Endothelial cell of umbilical vein (primary cell): ENCODE measurements at regions not wholly inside any gene's neighbourhood (a gene's known extent, or its start where the extent isn't known, plus 50 kb on each side); places are given as distances from the start of the nearest gene placed in this dataset.

Experiments
- BruUV-seq: library from RNA; stranded (reverse); fragments of 400-500 nt; replicated peaks from 2 replicates; lab custom pipeline; 2021; lab: Mats Ljungman, UMichigan
- CTCF ChIA-PET: fragments of 300-600, 350-600 bp; sonication (Branson Sonifier 250); formaldehyde crosslinking; loops from one replicate; lab custom pipeline; 2021; ENCODE audit warnings: antibody characterized with exemption, inconsistent platforms; lab: Charles Lee
- POLR2A ChIA-PET: fragments of 300-600, 350-600 bp; sonication (Branson Sonifier 250); formaldehyde crosslinking; loops from one replicate; lab custom pipeline; 2021; ENCODE audit warnings: antibody characterized with exemption, inconsistent platforms; lab: Charles Lee
- DNase-seq: peaks from one replicate; pipeline ENCODE4 v3.0.0-alpha.2; 2011; ENCODE audit warnings: low read depth, low spot score
- FAIRE-seq: peaks from 2 replicates; lab custom pipeline; 2011; peaks lifted over from hg19 to GRCh38; lab: Jason Lieb, UNC
- H2AFZ ChIP-seq: 2 replicates; pipeline ENCODE4 v1.6.0; 2012; ENCODE audit warnings: low read depth, low read length, control low read depth, inconsistent platforms
- H3K27ac ChIP-seq: 2 replicates; pipeline ENCODE4 v1.5.1; 2011; ENCODE audit warnings: low read depth, mild to moderate bottlenecking, control low read depth, low read length, moderate library complexity; ENCODE audit not compliant: insufficient read depth
- H3K27me3 ChIP-seq, 2 experiments: 2 replicates each; pipeline versions ENCODE4 v1.6.0 to v1.6.1; 2011; ENCODE audit warnings: low read length in 2 of 2, mixed read lengths in 1 of 2; ENCODE audit not compliant: control insufficient read depth in 2 of 2, insufficient read depth in 2 of 2
- H3K36me3 ChIP-seq, 2 experiments: 2 replicates in 1 of 2; 3 replicates in 1 of 2; pipeline ENCODE4 v1.5.1; 2011; ENCODE audit warnings: low read length in 2 of 2, mild to moderate bottlenecking in 1 of 2, moderate library complexity in 1 of 2; ENCODE audit not compliant: control insufficient read depth in 2 of 2, insufficient read depth in 2 of 2; ENCODE audit errors: extremely low read depth in 1 of 2
- H3K4me1 ChIP-seq: 3 replicates; pipeline ENCODE4 v1.5.1; 2011; ENCODE audit warnings: mild to moderate bottlenecking, low read length; ENCODE audit not compliant: control insufficient read depth, insufficient read depth; ENCODE audit errors: extremely low read depth
- H3K4me2 ChIP-seq: 2 replicates; pipeline ENCODE4 v1.6.1; 2011; ENCODE audit warnings: low read length, control low read depth, mixed read lengths; ENCODE audit not compliant: insufficient read depth
- H3K4me3 ChIP-seq, 3 experiments: fragments of 200-600 bp in 1 of 3; sonication (generic), shearing (Covaris generic) in 1 of 3; replicated peaks in 1 of 3; 2 replicates each; pipeline ENCODE4 v1.5.1; 2011 to 2016; ENCODE audit warnings: control low read depth in 3 of 3, low read length in 3 of 3, mild to moderate bottlenecking in 2 of 3, inconsistent platforms in 1 of 3, low read depth in 1 of 3, moderate library complexity in 1 of 3; ENCODE audit not compliant: insufficient read depth in 1 of 3
- H3K79me2 ChIP-seq: 2 replicates; pipeline ENCODE4 v1.6.0; 2012; ENCODE audit warnings: low read length, inconsistent platforms; ENCODE audit not compliant: control insufficient read depth, insufficient read depth
- H3K9ac ChIP-seq: replicated peaks from 2 replicates; pipeline ENCODE3; 2011; ENCODE audit warnings: low read length, control low read depth; ENCODE audit not compliant: insufficient read depth; ENCODE audit errors: extremely low read depth
- H3K9me1 ChIP-seq: replicated peaks from 3 replicates; pipeline ENCODE4 v1.6.0; 2011; ENCODE audit warnings: mild to moderate bottlenecking, low read length; ENCODE audit not compliant: control insufficient read depth, insufficient read depth; ENCODE audit errors: extremely low read depth
- H3K9me3 ChIP-seq: replicated peaks from 2 replicates; pipeline ENCODE4 v1.5.1; 2012; ENCODE audit warnings: low read length, inconsistent platforms; ENCODE audit not compliant: control insufficient read depth, insufficient read depth
- H4K20me1 ChIP-seq: replicated peaks from 2 replicates; pipeline ENCODE3; 2011; ENCODE audit warnings: mild to moderate bottlenecking, low read length; ENCODE audit not compliant: control insufficient read depth, insufficient read depth; ENCODE audit errors: extremely low read depth
- EZH2 ChIP-seq: IDR thresholded peaks from 2 replicates; pipeline ENCODE4 v1.6.1; 2012; ENCODE audit warnings: borderline replicate concordance, low read depth, mild to moderate bottlenecking, moderate library complexity, low read length, inconsistent platforms; ENCODE audit not compliant: severe bottlenecking
- FOS ChIP-seq: IDR thresholded peaks from 2 replicates; pipeline ENCODE4 v1.6.1; 2011; ENCODE audit warnings: mild to moderate bottlenecking, low read length, moderate library complexity, borderline replicate concordance; ENCODE audit not compliant: insufficient read depth
- GATA2 ChIP-seq: IDR thresholded peaks from 2 replicates; pipeline ENCODE4 v1.7.0; 2011; ENCODE audit warnings: low read depth, mild to moderate bottlenecking, moderate library complexity, mixed read lengths, low read length; ENCODE audit not compliant: insufficient read length, insufficient read depth
- JUN ChIP-seq: IDR thresholded peaks from 2 replicates; pipeline ENCODE4 v1.6.1; 2011; ENCODE audit warnings: borderline replicate concordance, low read depth; ENCODE audit not compliant: insufficient read length, insufficient read depth
- MYC ChIP-seq: IDR thresholded peaks from one replicate; pipeline ENCODE4 v1.6.1; 2011; ENCODE audit warnings: mild to moderate bottlenecking, low read depth, low read length
- POLR2A ChIP-seq: IDR thresholded peaks from 2 replicates; pipeline ENCODE4 v1.6.1; 2012; ENCODE audit warnings: low read depth, mild to moderate bottlenecking, control low read depth, low read length
- POLR2AphosphoS5 ChIP-seq: IDR thresholded peaks from 2 replicates; pipeline ENCODE4 v1.6.1; 2012; ENCODE audit warnings: low read depth, mild to moderate bottlenecking, control low read depth, low read length, moderate library complexity; ENCODE audit not compliant: insufficient read depth
- dilution Hi-C: fragments of 300-500 bp; cut with MboI; formaldehyde crosslinking; loops from one replicate; pipeline ENCODE4 v1.15.0; 2019; ENCODE audit warnings: low sequenced_read_pairs; ENCODE audit not compliant: extremely low pct_ligation_motif_present
- intact Hi-C: fragments of 100-400 bp; cut with micrococcal nuclease; formaldehyde crosslinking; loops from one replicate; pipeline ENCODE4 v1.10.0; 2022
- TF ChIP-seq, protein P1 (sequence below): IDR thresholded peaks from 2 replicates; pipeline ENCODE4 v1.6.1; 2011; ENCODE audit not compliant: insufficient read depth, insufficient read length
- TF ChIP-seq, protein P2 (sequence below), 2 donors: IDR thresholded peaks; 1 replicate in 1 of 2; 2 replicates in 1 of 2; pipeline ENCODE4 v1.5.1; 2011; ENCODE audit warnings: low read length in 2 of 2, mild to moderate bottlenecking in 2 of 2, moderate library complexity in 2 of 2, control low read depth in 1 of 2, inconsistent platforms in 1 of 2, low read depth in 1 of 2; ENCODE audit not compliant: insufficient read depth in 1 of 2; ENCODE audit errors: extremely low read depth in 1 of 2

DNA sequence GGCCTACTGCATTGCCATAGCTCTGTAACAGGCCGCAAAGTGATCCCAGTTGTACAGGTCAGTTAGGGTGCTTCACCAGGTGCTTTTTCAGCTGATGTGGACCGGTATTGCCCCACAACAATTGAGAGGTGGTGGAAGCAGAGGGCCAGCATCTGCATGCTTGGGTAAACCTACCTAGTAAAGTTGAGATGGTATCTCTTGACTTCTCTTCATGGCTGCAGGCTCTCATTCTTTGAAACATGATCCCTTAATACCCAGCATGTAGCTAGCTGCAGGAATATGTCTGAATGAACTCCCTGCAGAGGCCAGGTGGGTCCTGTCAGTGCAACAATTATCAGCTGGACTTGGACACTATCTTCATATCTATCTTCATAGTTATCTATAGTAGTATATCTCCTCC, 60.7 kb upstream of the CCDC6 start:
- CTCF ChIA-PET = interaction anchor here (0.8 kb wide), 1 partner anchor 59 kb away, joined by 3 read pairs; no protein-coding TSS in a partner anchor
- no TSS peak for BruUV-seq
- no peaks in the 10 kb centered on the region for H3K4me1 ChIP-seq

More for the DNA sequence above, 60.7 kb upstream of the CCDC6 start:
- Histone ChIP-seq H3K9me3 (no peaks in the 10 kb centered on the region), H3K4me2 (no peak overlapping the region), H2AFZ (no peak overlapping the region), H3K27ac (no peak overlapping the region), H3K9ac (no peak overlapping the region), H3K4me3 (no peak overlapping the region), H4K20me1 (no peaks in the 10 kb centered on the region), H3K9me1 (no peaks in the 10 kb centered on the region), H3K79me2 (no peaks in the 10 kb centered on the region), H3K27me3 (no peaks in the 10 kb centered on the region), H3K36me3 (no peaks in the 10 kb centered on the region)
- intact Hi-C loops = no loop called here
- no peak for FAIRE-seq
- POLR2A ChIA-PET = no interaction called here
- TF ChIP-seq POLR2A (no peak), POLR2AphosphoS5 (no peak), GATA2 (no peak), MYC (no peak), EZH2 (no peak), JUN (no peak), FOS (no peak)
- TF ChIP-seq, protein P1, sequence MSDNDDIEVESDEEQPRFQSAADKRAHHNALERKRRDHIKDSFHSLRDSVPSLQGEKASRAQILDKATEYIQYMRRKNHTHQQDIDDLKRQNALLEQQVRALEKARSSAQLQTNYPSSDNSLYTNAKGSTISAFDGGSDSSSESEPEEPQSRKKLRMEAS = no peak
- TF ChIP-seq, protein P2, sequence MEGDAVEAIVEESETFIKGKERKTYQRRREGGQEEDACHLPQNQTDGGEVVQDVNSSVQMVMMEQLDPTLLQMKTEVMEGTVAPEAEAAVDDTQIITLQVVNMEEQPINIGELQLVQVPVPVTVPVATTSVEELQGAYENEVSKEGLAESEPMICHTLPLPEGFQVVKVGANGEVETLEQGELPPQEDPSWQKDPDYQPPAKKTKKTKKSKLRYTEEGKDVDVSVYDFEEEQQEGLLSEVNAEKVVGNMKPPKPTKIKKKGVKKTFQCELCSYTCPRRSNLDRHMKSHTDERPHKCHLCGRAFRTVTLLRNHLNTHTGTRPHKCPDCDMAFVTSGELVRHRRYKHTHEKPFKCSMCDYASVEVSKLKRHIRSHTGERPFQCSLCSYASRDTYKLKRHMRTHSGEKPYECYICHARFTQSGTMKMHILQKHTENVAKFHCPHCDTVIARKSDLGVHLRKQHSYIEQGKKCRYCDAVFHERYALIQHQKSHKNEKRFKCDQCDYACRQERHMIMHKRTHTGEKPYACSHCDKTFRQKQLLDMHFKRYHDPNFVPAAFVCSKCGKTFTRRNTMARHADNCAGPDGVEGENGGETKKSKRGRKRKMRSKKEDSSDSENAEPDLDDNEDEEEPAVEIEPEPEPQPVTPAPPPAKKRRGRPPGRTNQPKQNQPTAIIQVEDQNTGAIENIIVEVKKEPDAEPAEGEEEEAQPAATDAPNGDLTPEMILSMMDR (IDR thresholded peaks at IDR 0.05; ENCODE audit: extremely low read depth in 1 of 2, insufficient read depth in 1 of 2, low read depth in 1 of 2, low read length in 2 of 2) = no peak
- dilution Hi-C loops = no loop called here
- no peak for DNase-seq
